ENCODE measurements at regions not wholly inside any gene's neighbourhood (a gene's known extent, or its start where the extent isn't known, plus 50 kb on each side); places are given as distances from the start of the nearest gene placed in this dataset.
"Not testable (repeated sequence)": the region's sequence is repeated elsewhere in the genome, so short reads cannot be mapped to it uniquely, and the experiment has no call there.

- no peak for DNase-seq (ENCODE audit: low read depth in 4 of 4, low spot score in 2 of 4)
Observed at GRCh38 chr4:179325181-179325580, 1882.9 kb upstream of the AGA start.

- no peak for DNase-seq (ENCODE audit: low read depth in 4 of 4, low spot score in 2 of 4)
Observed at GRCh38 chr4:179328627-179329026, 1886.4 kb upstream of the AGA start.

- DNase-seq (ENCODE audit: low read depth in 4 of 4, low spot score in 2 of 4): no peak
Observed at GRCh38 chr4:179331362-179331761, 1889.1 kb upstream of the AGA start.

- no peak for DNase-seq (ENCODE audit: low read depth in 4 of 4, low spot score in 2 of 4)
Observed at GRCh38 chr4:179344861-179345260, 1902.6 kb upstream of the AGA start.

- no peak for DNase-seq (ENCODE audit: low read depth in 4 of 4, low spot score in 2 of 4)
Observed at GRCh38 chr4:179352221-179352620, 1910.0 kb upstream of the AGA start.

GRCh38 chr4:179353786-179354185 is 1911.5 kb upstream of the AGA start:
- DNase-seq (ENCODE audit: low read depth in 4 of 4, low spot score in 2 of 4): no peak

GRCh38 chr4:179361978-179362486 is 1919.8 kb upstream of the AGA start:
- no peak for DNase-seq (ENCODE audit: low read depth in 4 of 4, low spot score in 2 of 4)

GRCh38 chr4:179365932-179366331 is 1923.7 kb upstream of the AGA start:
- DNase-seq (ENCODE audit: low read depth in 4 of 4, low spot score in 2 of 4): not testable (repeated sequence)

- DNase-seq (ENCODE audit: low read depth in 4 of 4, low spot score in 2 of 4): no peak
Observed at GRCh38 chr4:179372242-179372641, 1930.0 kb upstream of the AGA start.

- DNase-seq (ENCODE audit: low read depth in 4 of 4, low spot score in 2 of 4): no peak
Observed at GRCh38 chr4:179372746-179373145, 1930.5 kb upstream of the AGA start.

GRCh38 chr4:179378847-179379246 is 1936.6 kb upstream of the AGA start:
- not testable (repeated sequence) for DNase-seq (ENCODE audit: low read depth in 4 of 4, low spot score in 2 of 4)

GRCh38 chr4:179392787-179393186 is 1950.5 kb upstream of the AGA start:
- no peak for DNase-seq (ENCODE audit: low read depth in 4 of 4, low spot score in 2 of 4)

GRCh38 chr4:179398414-179398813 is 1956.2 kb upstream of the AGA start:
- DNase-seq (ENCODE audit: low read depth in 4 of 4, low spot score in 2 of 4): no peak

- DNase-seq (ENCODE audit: low read depth in 4 of 4, low spot score in 2 of 4): no peak
Observed at GRCh38 chr4:179399054-179399782, 1957.0 kb upstream of the AGA start.

- DNase-seq (ENCODE audit: low read depth in 4 of 4, low spot score in 2 of 4): peak in 3 of 4 donors; percentile 5 to 19 (median 6)
Observed at GRCh38 chr4:179415037-179415846, 1973.0 kb upstream of the AGA start.

GRCh38 chr4:179415847-179416223 is 1973.6 kb upstream of the AGA start:
- peak; percentile 11 to 29 (median 25) for DNase-seq (ENCODE audit: low read depth in 4 of 4, low spot score in 2 of 4)

GRCh38 chr4:179417357-179417756 is 1975.1 kb upstream of the AGA start:
- no peak for DNase-seq (ENCODE audit: low read depth in 4 of 4, low spot score in 2 of 4)

- DNase-seq (ENCODE audit: low read depth in 4 of 4, low spot score in 2 of 4): no peak
Observed at GRCh38 chr4:179437962-179438361, 1995.7 kb upstream of the AGA start.

GRCh38 chr4:179441596-179441995 is 1999.4 kb upstream of the AGA start:
- no peak for DNase-seq (ENCODE audit: low read depth in 4 of 4, low spot score in 2 of 4)

GRCh38 chr4:179447308-179447707 is 2005.1 kb upstream of the AGA start:
- DNase-seq (ENCODE audit: low read depth in 4 of 4, low spot score in 2 of 4): no peak

- DNase-seq (ENCODE audit: low read depth in 4 of 4, low spot score in 2 of 4): no peak
Observed at GRCh38 chr4:179465131-179465797, 2023.0 kb upstream of the AGA start.
